Activated CD4-positive, alpha-beta T cell treated with anti-CD3 and anti-CD28 coated beads for 48 hours (primary cell): ENCODE measurements at regions not wholly inside any gene's neighbourhood (a gene's known extent, or its start where the extent isn't known, plus 50 kb on each side); places are given as distances from the start of the nearest gene placed in this dataset.
"Not testable (repeated sequence)": the region's sequence is repeated elsewhere in the genome, so short reads cannot be mapped to it uniquely, and the experiment has no call there.

Experiments
- DNase-seq: peaks from one replicate; pipeline ENCODE4 v3.0.0-alpha.2; 2020

DNA sequence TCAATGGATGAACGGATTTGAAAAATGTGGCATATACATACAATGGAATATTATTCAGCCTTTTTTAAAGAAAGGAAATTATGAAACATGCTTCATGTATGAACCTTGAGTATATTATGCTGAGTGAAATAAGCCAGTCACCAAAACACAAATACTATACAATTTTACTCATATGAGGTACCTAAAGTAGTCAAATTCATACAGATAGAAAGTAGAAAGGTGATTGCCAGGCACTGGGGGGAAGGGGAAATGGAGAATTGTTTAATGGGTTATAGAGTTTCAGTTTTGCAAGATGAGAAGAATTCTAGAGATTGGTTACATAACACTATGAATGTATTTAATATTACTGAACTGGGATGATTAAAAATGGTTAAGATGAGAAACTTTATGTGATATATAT lies 171.4 kb downstream of the TMTC3 start:
- no peak for DNase-seq

DNA sequence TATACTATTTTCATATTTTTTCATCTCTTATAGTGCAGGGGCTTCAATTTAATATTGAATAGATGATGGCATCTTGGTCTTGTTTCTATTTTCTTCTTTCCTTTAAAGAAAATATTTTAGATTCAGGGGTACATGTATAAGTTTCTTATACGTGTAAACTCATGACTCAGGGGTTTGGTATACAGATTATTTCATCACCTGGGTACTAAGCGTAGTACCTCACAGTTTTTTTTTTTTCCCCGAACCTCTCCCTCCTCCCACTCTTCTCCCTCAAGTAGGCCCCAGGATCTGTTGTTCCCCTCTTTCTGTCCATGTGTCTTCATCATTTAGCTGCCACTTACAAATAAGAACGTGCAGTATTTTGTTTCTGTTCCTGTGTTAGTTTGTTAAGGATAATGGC lies 172.6 kb downstream of the TMTC3 start:
- no peak for DNase-seq

GRCh38 chr12:88318726-88319125 lies 176.6 kb downstream of the TMTC3 start:
- no peak for DNase-seq

DNA sequence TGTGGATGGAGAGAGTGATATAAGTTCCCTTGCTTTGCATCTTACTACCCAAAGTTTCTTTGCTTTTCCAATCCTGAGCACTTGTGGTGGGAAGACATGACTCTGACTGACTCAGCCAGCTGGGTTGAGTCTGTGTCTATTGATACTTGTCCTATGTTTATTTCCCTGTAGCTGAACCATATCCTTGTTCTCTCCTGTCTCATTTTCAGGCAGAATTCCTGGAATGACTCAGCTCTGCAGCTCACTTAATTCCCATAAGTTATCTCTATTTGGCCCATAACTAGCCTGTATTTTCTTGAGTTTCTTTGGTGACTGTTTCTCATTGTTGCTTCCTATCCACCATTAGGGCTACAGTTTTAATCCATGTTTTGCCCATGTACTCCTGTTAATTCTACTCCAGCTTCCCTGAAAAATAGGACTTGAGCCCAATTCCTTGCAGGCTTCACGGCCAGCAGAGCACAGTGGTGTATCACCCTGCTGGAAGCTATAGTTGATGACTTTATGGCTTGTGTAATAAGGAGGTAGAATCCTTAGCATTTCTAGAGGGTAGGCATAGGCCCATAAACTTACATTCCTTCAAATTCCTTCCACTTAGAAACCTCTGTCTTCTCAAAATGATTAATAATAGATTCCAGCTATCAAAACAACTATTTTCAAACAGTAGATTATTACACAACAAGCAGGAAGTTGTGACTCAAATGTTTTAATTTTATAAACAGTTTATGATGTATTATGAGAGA lies 183.1 kb downstream of the TMTC3 start:
- DNase-seq, result no peak

- DNase-seq, result no peak
Observed at GRCh38 chr12:88325816-88326189, 183.7 kb downstream of the TMTC3 start.

DNA sequence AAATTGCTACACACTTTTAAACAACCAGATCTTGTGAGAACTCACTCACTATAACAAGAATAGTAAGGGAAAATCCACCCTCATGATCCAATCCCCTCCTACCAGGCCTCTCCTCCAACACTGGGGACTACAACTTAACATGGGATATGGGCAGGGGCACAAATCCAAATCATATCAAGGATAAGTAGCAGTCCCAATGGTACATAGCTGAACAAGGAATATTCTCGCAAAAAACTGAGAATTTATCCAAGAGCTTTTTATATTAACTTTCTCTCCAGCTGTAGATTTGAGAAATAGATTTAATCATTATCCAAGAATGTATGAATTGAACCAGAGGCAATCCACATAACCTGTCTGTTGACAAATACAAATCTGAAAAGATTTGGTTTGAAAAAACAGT lies 185.2 kb downstream of the TMTC3 start:
- no peak for DNase-seq

GRCh38 chr12:88328090-88328489 lies 186.0 kb downstream of the TMTC3 start:
- DNase-seq, result no peak

DNA sequence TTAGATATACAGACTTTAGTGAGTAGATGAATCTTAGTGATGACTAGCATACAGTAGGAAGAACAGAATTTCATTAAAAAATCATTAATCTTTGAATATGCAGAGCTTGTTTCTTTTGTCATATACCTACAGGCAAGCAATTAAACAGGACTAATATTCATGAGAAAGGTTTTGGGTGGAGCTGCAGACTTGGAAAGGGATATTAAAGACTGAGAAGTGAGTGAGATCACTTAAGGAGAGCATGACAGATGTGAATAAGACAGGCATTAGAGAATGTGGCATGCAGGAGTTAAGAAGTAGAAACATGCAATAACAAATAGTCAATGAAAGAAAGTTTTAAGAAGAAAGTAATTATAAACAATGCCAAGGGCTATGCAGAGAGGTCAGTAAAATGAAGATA lies 187.7 kb downstream of the TMTC3 start:
- no peak for DNase-seq

GRCh38 chr12:88334271-88334670 lies 192.2 kb downstream of the TMTC3 start:
- DNase-seq, result peak; percentile 2

DNA sequence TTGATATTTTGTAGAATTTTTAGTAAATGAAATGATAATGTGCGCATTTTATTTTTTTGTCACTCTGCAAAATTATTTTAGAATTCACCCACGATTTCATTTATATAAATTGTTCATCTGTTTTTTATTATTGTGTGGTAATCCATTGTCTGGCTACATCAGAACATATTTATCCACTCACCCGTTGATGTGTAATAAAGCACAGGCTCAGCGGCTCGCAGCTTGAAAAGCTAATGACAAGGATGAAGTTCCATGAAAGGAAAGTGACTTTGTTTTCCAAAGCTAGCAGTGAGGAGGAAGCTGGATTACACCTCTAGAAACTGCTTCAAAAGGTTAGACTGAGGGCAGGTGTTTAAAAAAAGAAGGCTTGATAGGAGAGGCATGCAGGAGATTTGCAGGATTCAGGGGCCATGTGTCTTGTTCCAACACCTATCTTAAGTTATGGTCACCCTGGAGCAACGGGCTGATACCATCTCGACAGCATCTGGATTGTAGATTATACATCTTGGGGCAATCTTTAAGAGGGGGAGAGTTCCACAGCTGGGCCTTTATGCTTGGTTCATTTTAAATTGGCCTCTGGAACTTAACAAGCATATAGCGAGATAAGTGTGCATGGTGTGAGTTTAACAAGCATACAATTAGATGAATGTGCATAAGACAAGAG lies 194.1 kb downstream of the TMTC3 start:
- no peak for DNase-seq

GRCh38 chr12:88338486-88338885 lies 196.4 kb downstream of the TMTC3 start:
- no peak for DNase-seq

GRCh38 chr12:88339254-88339949 lies 197.3 kb downstream of the TMTC3 start:
- DNase-seq, result no peak

- no peak for DNase-seq
Observed at GRCh38 chr12:88339966-88340365, 197.9 kb downstream of the TMTC3 start.

GRCh38 chr12:88342251-88342806 lies 200.2 kb downstream of the TMTC3 start:
- no peak for DNase-seq

DNA sequence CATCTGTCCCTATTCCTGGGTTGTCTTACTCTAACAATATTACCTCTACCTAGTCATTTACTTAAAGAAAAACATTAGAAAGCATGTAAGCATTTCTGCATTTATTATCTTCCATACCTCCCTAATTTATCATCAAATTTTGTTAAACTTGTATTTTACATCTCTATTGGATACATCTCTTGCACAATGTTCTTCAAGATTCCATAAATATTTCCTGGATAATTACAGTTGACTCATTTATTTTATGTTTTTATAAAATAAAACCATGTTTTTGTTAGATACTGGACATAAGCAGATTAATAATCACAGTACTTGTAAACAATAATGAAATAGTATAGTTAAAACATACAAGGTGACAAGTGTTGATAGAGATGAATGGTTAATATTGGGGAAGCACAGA lies 209.0 kb downstream of the TMTC3 start:
- DNase-seq, result no peak

- no peak for DNase-seq
Observed at GRCh38 chr12:88354691-88355090, 212.6 kb downstream of the TMTC3 start.

- DNase-seq, result no peak
Observed at GRCh38 chr12:88360343-88360742, 218.2 kb downstream of the TMTC3 start.

DNA sequence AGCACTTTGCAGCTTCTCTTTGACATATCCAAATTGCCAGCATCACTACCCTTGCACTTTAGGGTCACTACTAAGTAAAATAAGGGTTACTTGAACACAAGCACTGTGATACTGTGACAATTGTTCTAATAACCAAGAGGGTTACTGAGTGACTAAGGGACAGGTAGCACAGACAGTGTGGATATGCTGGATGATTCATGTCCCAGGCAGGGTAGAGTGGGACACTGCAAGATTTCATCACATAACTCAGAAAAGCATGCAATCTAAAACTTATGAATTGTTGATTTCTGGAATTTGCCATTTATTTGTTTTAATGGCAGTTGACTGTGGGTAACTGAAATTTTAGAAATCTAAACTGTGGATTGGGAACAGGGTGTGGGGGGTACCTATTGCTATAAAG lies 218.8 kb downstream of the KITLG start:
- no peak for DNase-seq

DNA sequence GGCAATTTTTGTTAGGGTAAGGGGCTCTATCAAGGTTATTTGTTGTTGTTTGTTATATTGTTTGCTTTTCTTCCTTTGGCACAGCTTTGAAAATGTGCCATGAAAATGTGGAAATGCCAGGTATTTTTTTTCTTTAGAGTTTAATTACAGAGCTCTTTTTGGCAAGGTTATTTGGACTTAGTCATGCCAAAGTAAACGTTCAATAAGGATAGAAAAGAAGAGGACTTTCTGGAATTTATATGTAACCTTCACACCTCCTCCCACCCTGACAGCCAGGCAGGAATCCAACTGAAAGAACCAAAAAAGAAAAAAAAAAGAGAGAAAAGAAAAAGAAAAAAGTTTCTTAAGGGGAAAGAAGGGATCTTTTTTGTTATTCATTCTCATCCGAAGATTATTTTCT lies 217.8 kb downstream of the KITLG start:
- DNase-seq, result no peak

- no peak for DNase-seq
Observed at GRCh38 chr12:88365403-88365802, 214.9 kb downstream of the KITLG start.

DNA sequence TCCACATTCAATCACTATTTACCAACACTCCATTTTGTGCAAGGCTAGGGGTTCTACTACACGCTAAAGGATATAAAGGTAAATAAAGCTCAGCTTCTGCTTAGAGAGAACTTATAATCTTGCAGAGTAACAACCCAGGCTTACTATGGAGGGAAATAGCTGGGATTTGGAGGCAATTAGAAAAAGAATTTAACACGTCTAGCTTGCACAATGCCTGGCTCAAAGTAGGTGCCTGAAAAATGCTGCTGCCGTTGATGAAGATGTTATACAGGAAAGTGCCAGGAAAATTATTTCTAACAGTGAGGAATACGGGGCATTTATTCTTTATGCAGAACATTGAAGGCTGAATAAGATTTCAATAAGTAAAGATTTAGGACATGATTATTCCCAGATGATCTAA lies 214.2 kb downstream of the KITLG start:
- no peak for DNase-seq

- DNase-seq, result no peak
Observed at GRCh38 chr12:88367231-88367630, 213.0 kb downstream of the KITLG start.

- DNase-seq, result not testable (repeated sequence)
Observed at GRCh38 chr12:88368077-88368476, 212.2 kb downstream of the KITLG start.
